ENCODE measurements at regions not wholly inside any gene's neighbourhood (a gene's known extent, or its start where the extent isn't known, plus 50 kb on each side); places are given as distances from the start of the nearest gene placed in this dataset.

- no peaks in the 10 kb centered on the region; the same call in none of the 2 replicates for H3K36me3 ChIP-seq (ENCODE audit: insufficient read depth)
- Mint-ChIP-seq H3K4me1 (no peaks in the 10 kb centered on the region), H3K36me3 (ENCODE audit: low read depth) (no peaks in the 10 kb centered on the region; the same call in 2 of the 3 replicates), H3K9me3 (peaks cover 14% of the 10 kb centered on the region), H3K27ac (no peak overlapping the region), H3K4me3 (no peak overlapping the region), H3K27me3 (ENCODE audit: insufficient read depth, low read depth, poor library complexity) (peaks cover 2% of the 10 kb centered on the region)
- no peak overlapping the region for H3K4me2 ChIP-seq
- no peak overlapping the region for H3K27ac ChIP-seq (ENCODE audit: low read depth)
- H3K9me2 ChIP-seq (ENCODE audit: insufficient read depth), result peaks cover 10% of the 10 kb centered on the region
- TF ChIP-seq REST (IDR thresholded peaks at IDR 0.05; ENCODE audit: unreplicated experiment), result no peak
- H3K27me3 ChIP-seq (ENCODE audit: insufficient read depth), result no peaks in the 10 kb centered on the region
- H3K4me1 ChIP-seq (ENCODE audit: insufficient read depth), result no peaks in the 10 kb centered on the region
- ATAC-seq, result no peak
- H3F3A ChIP-seq (replicated peaks; ENCODE audit: low read depth), result no peaks in the 10 kb centered on the region
- no peak overlapping the region for H3K4me3 ChIP-seq
- H4K20me1 ChIP-seq (replicated peaks; ENCODE audit: insufficient read depth), result no peaks in the 10 kb centered on the region
- H3K79me2 ChIP-seq (replicated peaks; ENCODE audit: insufficient read depth), result no peaks in the 10 kb centered on the region
- H2AFZ ChIP-seq, result no peak overlapping the region
- DNase-seq (ENCODE audit: low spot score), result no peak
These were observed 517.4 kb downstream of the TMEM135 start for GRCh38 chr11:87555101-87555500.

GRCh38 chr11:87548797-87549196, 511.1 kb downstream of the TMEM135 start:
- H4K20me1 ChIP-seq (replicated peaks; ENCODE audit: insufficient read depth), result no peaks in the 10 kb centered on the region
- no peak overlapping the region for H3K4me2 ChIP-seq
- H3K36me3 ChIP-seq (ENCODE audit: insufficient read depth), result no peaks in the 10 kb centered on the region; the same call in 1 of the 2 replicates
- Mint-ChIP-seq H3K4me3 (no peak overlapping the region), H3K27me3 (ENCODE audit: insufficient read depth, low read depth, poor library complexity) (no peaks in the 10 kb centered on the region), H3K9me3 (peaks cover 31% of the 10 kb centered on the region), H3K4me1 (no peaks in the 10 kb centered on the region), H3K36me3 (ENCODE audit: low read depth) (peaks cover 7% of the 10 kb centered on the region; the same call in 2 of the 3 replicates), H3K27ac (no peak overlapping the region)
- DNase-seq (ENCODE audit: low spot score), result no peak
- H3K4me3 ChIP-seq, result no peak overlapping the region
- H3K9me2 ChIP-seq (ENCODE audit: insufficient read depth), result no peaks in the 10 kb centered on the region
- no peaks in the 10 kb centered on the region for H3K27me3 ChIP-seq (ENCODE audit: insufficient read depth)
- H3K27ac ChIP-seq (ENCODE audit: low read depth), result no peak overlapping the region
- H2AFZ ChIP-seq, result no peak overlapping the region
- H3K4me1 ChIP-seq (ENCODE audit: insufficient read depth), result no peaks in the 10 kb centered on the region
- H3K79me2 ChIP-seq (replicated peaks; ENCODE audit: insufficient read depth), result no peaks in the 10 kb centered on the region
- no peaks in the 10 kb centered on the region for H3F3A ChIP-seq (replicated peaks; ENCODE audit: low read depth)
- no peak for ATAC-seq
- TF ChIP-seq ZNF331 (CRISPR knock-in tag; IDR thresholded peaks at IDR 0.05; ENCODE audit: low read depth) (no peak), REST (IDR thresholded peaks at IDR 0.05; ENCODE audit: unreplicated experiment) (no peak), STAT1 (IDR thresholded peaks at IDR 0.05; ENCODE audit: unreplicated experiment) (no peak), EZH2phosphoT487 (IDR thresholded peaks at IDR 0.05; ENCODE audit: unreplicated experiment) (no peak), JUNB (IDR thresholded peaks at IDR 0.05; ENCODE audit: unreplicated experiment) (no peak), EZH2 (IDR thresholded peaks at IDR 0.05; ENCODE audit: low read depth, unreplicated experiment) (no peak), CREB1 (CRISPR knock-in tag; IDR thresholded peaks at IDR 0.05; ENCODE audit: low read depth) (no peak), ZNF462 (CRISPR knock-in tag; IDR thresholded peaks at IDR 0.05) (no peak)

Measured in GM23338 (cell line).